Lower leg skin (tissue), 3 donors: ENCODE measurements at regions not wholly inside any gene's neighbourhood (a gene's known extent, or its start where the extent isn't known, plus 50 kb on each side); places are given as distances from the start of the nearest gene placed in this dataset.

ENCODE experiments used
- POLR2A ChIP-seq, 2 donors: fragments of 450-650 bp; IDR thresholded peaks; one replicate each; pipeline ENCODE4 v1.6.1; 2016 to 2017; ENCODE audit warnings: antibody characterized with exemption in 2 of 2, mild to moderate bottlenecking in 1 of 2, moderate library complexity in 1 of 2
- TF ChIP-seq, protein P1 (sequence below), 3 donors: fragments of 450-650 bp; IDR thresholded peaks; one replicate each; pipeline ENCODE4 v1.5.1; 2016; ENCODE audit warnings: antibody characterized with exemption in 3 of 3, mild to moderate bottlenecking in 3 of 3, moderate library complexity in 2 of 3

DNA sequence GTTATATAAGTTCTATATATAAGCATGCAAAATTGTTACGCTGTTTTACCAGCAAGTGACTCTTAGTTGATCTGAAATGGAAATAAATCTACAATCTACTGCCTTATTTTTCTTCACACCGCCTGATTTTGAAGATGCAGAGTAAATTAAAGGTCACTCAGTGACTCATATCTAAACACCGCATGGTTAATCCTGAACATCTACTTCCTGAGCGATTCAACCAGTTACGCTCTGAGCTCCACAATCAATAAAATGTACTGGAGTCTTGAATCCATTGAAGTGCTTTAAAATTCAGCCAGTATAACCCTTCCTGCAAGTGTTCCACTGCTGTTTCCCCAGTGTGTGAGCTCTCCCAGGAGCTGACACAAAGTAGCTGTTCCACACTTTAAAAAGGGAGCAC, 192.8 kb downstream of the SLC7A11 start:
- TF ChIP-seq, protein P1, sequence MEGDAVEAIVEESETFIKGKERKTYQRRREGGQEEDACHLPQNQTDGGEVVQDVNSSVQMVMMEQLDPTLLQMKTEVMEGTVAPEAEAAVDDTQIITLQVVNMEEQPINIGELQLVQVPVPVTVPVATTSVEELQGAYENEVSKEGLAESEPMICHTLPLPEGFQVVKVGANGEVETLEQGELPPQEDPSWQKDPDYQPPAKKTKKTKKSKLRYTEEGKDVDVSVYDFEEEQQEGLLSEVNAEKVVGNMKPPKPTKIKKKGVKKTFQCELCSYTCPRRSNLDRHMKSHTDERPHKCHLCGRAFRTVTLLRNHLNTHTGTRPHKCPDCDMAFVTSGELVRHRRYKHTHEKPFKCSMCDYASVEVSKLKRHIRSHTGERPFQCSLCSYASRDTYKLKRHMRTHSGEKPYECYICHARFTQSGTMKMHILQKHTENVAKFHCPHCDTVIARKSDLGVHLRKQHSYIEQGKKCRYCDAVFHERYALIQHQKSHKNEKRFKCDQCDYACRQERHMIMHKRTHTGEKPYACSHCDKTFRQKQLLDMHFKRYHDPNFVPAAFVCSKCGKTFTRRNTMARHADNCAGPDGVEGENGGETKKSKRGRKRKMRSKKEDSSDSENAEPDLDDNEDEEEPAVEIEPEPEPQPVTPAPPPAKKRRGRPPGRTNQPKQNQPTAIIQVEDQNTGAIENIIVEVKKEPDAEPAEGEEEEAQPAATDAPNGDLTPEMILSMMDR (IDR thresholded peaks at IDR 0.05), result no peak
- TF ChIP-seq POLR2A (IDR thresholded peaks at IDR 0.05), result no peak
